HG02610 (cell line): ENCODE measurements at regions not wholly inside any gene's neighbourhood (a gene's known extent, or its start where the extent isn't known, plus 50 kb on each side); places are given as distances from the start of the nearest gene placed in this dataset.

Source experiments
- ATAC-seq: cut with Tn5 transposase; IDR thresholded peaks from one replicate; pipeline ENCODE4 v1.9.1; 2021; ENCODE audit warnings: mild to moderate bottlenecking, moderate library complexity; ENCODE audit not compliant: unreplicated experiment

GRCh38 chr2:16129716-16130540 is 189.6 kb downstream of the MYCN start:
- ATAC-seq: no peak

- no peak for ATAC-seq
Measured at GRCh38 chr2:16128746-16129610, 188.6 kb downstream of the MYCN start.

- ATAC-seq: no peak
Measured at GRCh38 chr2:16127958-16128357, 187.6 kb downstream of the MYCN start.

GRCh38 chr2:16127276-16127940 is 187.1 kb downstream of the MYCN start:
- ATAC-seq: no peak

- no peak for ATAC-seq
Measured at GRCh38 chr2:16126517-16127275, 186.3 kb downstream of the MYCN start.

GRCh38 chr2:16125614-16126516 is 185.5 kb downstream of the MYCN start:
- ATAC-seq: no peak

GRCh38 chr2:16124881-16125613 is 184.7 kb downstream of the MYCN start:
- ATAC-seq: no peak

- ATAC-seq: no peak
Measured at GRCh38 chr2:16123856-16124780, 183.8 kb downstream of the MYCN start.

GRCh38 chr2:16123421-16123820 is 183.1 kb downstream of the MYCN start:
- ATAC-seq: no peak

GRCh38 chr2:16122556-16122955 is 182.2 kb downstream of the MYCN start:
- no peak for ATAC-seq

- no peak for ATAC-seq
Measured at GRCh38 chr2:16121986-16122390, 181.6 kb downstream of the MYCN start.

GRCh38 chr2:16121231-16121985 is 181.1 kb downstream of the MYCN start:
- ATAC-seq: no peak

GRCh38 chr2:16120591-16121180 is 180.3 kb downstream of the MYCN start:
- no peak for ATAC-seq

GRCh38 chr2:16119741-16120140 is 179.4 kb downstream of the MYCN start:
- no peak for ATAC-seq

- no peak for ATAC-seq
Measured at GRCh38 chr2:16118611-16119590, 178.6 kb downstream of the MYCN start.
